ENCODE measurements at regions not wholly inside any gene's neighbourhood (a gene's known extent, or its start where the extent isn't known, plus 50 kb on each side); places are given as distances from the start of the nearest gene placed in this dataset.
A peak's percentile ranks its signal among the peaks of the same experiment; 100 is the strongest.
"Not testable (repeated sequence)": the region's sequence is repeated elsewhere in the genome, so short reads cannot be mapped to it uniquely, and the experiment has no call there.

GRCh38 chr14:106107703-106108102 lies 581.3 kb downstream of the TMEM121 start:
- H3K27ac ChIP-seq, result no peak overlapping the region
- intact Hi-C loops (cut with DNase I), result no loop called here
- DNase-seq, result no peak
- H3K36me3 ChIP-seq (replicated peaks in 1 of 2; ENCODE audit: insufficient read depth in 1 of 2, low read depth in 2 of 2), result no peaks in the 10 kb centered on the region
- no peaks in the 10 kb centered on the region for H3K4me1 ChIP-seq
- no peaks in the 10 kb centered on the region for H3K27me3 ChIP-seq
- H3K4me3 ChIP-seq, result no peak overlapping the region
- TF ChIP-seq CTCF (IDR thresholded peaks at IDR 0.05) (no peak), POLR2A (IDR thresholded peaks at IDR 0.05) (no peak)
- H3K9me3 ChIP-seq, result no peaks in the 10 kb centered on the region
- 20% methylated on average over 1 of the region's 7 CpGs; no CpG with 5 or more reads in 1 of the 2 donors for WGBS, 2 donors
- ATAC-seq, result no peak

GRCh38 chr14:106109337-106109736 lies 583.0 kb downstream of the TMEM121 start:
- Histone ChIP-seq H3K36me3 (replicated peaks in 1 of 2; ENCODE audit: insufficient read depth in 1 of 2, low read depth in 2 of 2) (no peaks in the 10 kb centered on the region), H3K27ac (no peak overlapping the region), H3K9me3 (no peaks in the 10 kb centered on the region), H3K4me1 (no peaks in the 10 kb centered on the region), H3K27me3 (no peaks in the 10 kb centered on the region), H3K4me3 (no peak overlapping the region)
- intact Hi-C loops (cut with DNase I), result no loop called here
- no CpG with 5 or more reads among the region's 1 CpG for WGBS, 2 donors
- no peak for TF ChIP-seq POLR2A (IDR thresholded peaks at IDR 0.05)
- TF ChIP-seq CTCF (IDR thresholded peaks at IDR 0.05), result no peak
- no peak for ATAC-seq
- DNase-seq, result no peak

GRCh38 chr14:106115401-106115800 lies 589.0 kb downstream of the TMEM121 start:
- no peak for DNase-seq
- no peak overlapping the region for H3K27ac ChIP-seq
- intact Hi-C loops (cut with DNase I), result no loop called here
- H3K4me3 ChIP-seq, result no peak overlapping the region
- WGBS, 2 donors, result 48 to 53% methylated on average over 4 of the region's 4 CpGs
- no peaks in the 10 kb centered on the region for H3K27me3 ChIP-seq
- H3K36me3 ChIP-seq (replicated peaks in 1 of 2; ENCODE audit: insufficient read depth in 1 of 2, low read depth in 2 of 2), result no peaks in the 10 kb centered on the region
- H3K9me3 ChIP-seq, result no peaks in the 10 kb centered on the region
- ATAC-seq, result no peak
- TF ChIP-seq POLR2A (IDR thresholded peaks at IDR 0.05) (no peak), CTCF (IDR thresholded peaks at IDR 0.05) (no peak)
- H3K4me1 ChIP-seq, result no peaks in the 10 kb centered on the region

- H3K9me3 ChIP-seq; H3K4me1 ChIP-seq; DNase-seq; H3K27ac ChIP-seq; H3K27me3 ChIP-seq; H3K4me3 ChIP-seq; H3K36me3 ChIP-seq (replicated peaks in 1 of 2; ENCODE audit: insufficient read depth in 1 of 2, low read depth in 2 of 2); intact Hi-C loops (cut with DNase I); ATAC-seq: not testable (repeated sequence)
- peak in 2 of 7 experiments; percentile 21 to 44 for TF ChIP-seq CTCF (IDR thresholded peaks at IDR 0.05)
- 47 to 80% methylated on average over 1 to 8 of the region's 10 CpGs for WGBS, 2 donors
Measured at GRCh38 chr14:106116339-106116930, 590.1 kb downstream of the TMEM121 start.

GRCh38 chr14:106120101-106120500 lies 593.7 kb downstream of the TMEM121 start:
- Histone ChIP-seq H3K36me3 (replicated peaks in 1 of 2; ENCODE audit: insufficient read depth in 1 of 2, low read depth in 2 of 2) (no peaks in the 10 kb centered on the region), H3K27me3 (no peaks in the 10 kb centered on the region), H3K4me3 (no peak overlapping the region), H3K4me1 (no peaks in the 10 kb centered on the region), H3K9me3 (no peaks in the 10 kb centered on the region), H3K27ac (no peak overlapping the region)
- no peak for TF ChIP-seq CTCF (IDR thresholded peaks at IDR 0.05)
- TF ChIP-seq POLR2A (IDR thresholded peaks at IDR 0.05), result no peak
- WGBS, 2 donors, result 31 to 35% methylated on average over 5 to 6 of the region's 6 CpGs
- no peak for ATAC-seq
- no peak for DNase-seq
- intact Hi-C loops (cut with DNase I), result no loop called here

Measured in body of pancreas (tissue), 4 donors.